NCI-H510A treated with DMSO at 0.1 percent for 48 hours (cell line): ENCODE measurements at regions not wholly inside any gene's neighbourhood (a gene's known extent, or its start where the extent isn't known, plus 50 kb on each side); places are given as distances from the start of the nearest gene placed in this dataset.

ENCODE experiments used
- DNase-seq: peaks from one replicate; lab custom pipeline; 2025; lab: John Stamatoyannopoulos, UW

GRCh38 chr2:53108246-53108645 lies 659.4 kb upstream of the CHAC2 start:
- no peak for DNase-seq

GRCh38 chr2:53104263-53104662 lies 663.3 kb upstream of the CHAC2 start:
- DNase-seq: peak; percentile 47

GRCh38 chr2:53103679-53104078 lies 663.9 kb upstream of the CHAC2 start:
- no peak for DNase-seq

GRCh38 chr2:53098696-53099078 lies 668.9 kb upstream of the CHAC2 start:
- DNase-seq: no peak

GRCh38 chr2:53096351-53096750 lies 671.3 kb upstream of the CHAC2 start:
- no peak for DNase-seq

GRCh38 chr2:53095664-53096063 lies 671.9 kb upstream of the CHAC2 start:
- DNase-seq: no peak

- no peak for DNase-seq
Measured at GRCh38 chr2:53095227-53095626, 672.4 kb upstream of the CHAC2 start.

- no peak for DNase-seq
Measured at GRCh38 chr2:53093355-53093754, 674.2 kb upstream of the CHAC2 start.

GRCh38 chr2:53091183-53091582 lies 676.4 kb upstream of the CHAC2 start:
- no peak for DNase-seq

GRCh38 chr2:53087874-53088461 lies 679.6 kb upstream of the CHAC2 start:
- DNase-seq: no peak

- no peak for DNase-seq
Measured at GRCh38 chr2:53087262-53087873, 680.2 kb upstream of the CHAC2 start.

GRCh38 chr2:53077413-53077812 lies 690.2 kb upstream of the CHAC2 start:
- DNase-seq: no peak

- DNase-seq: no peak
Measured at GRCh38 chr2:53075760-53076159, 691.8 kb upstream of the CHAC2 start.

GRCh38 chr2:53067533-53067932 lies 700.1 kb upstream of the CHAC2 start:
- no peak for DNase-seq

GRCh38 chr2:53067056-53067455 lies 700.5 kb upstream of the CHAC2 start:
- no peak for DNase-seq

GRCh38 chr2:53064154-53064553 lies 703.5 kb upstream of the CHAC2 start:
- DNase-seq: no peak

GRCh38 chr2:53058526-53058925 lies 709.1 kb upstream of the CHAC2 start:
- no peak for DNase-seq

- no peak for DNase-seq
Measured at GRCh38 chr2:53053937-53054336, 713.7 kb upstream of the CHAC2 start.

GRCh38 chr2:53051157-53051556 lies 716.4 kb upstream of the CHAC2 start:
- DNase-seq: no peak

GRCh38 chr2:53040536-53041229 lies 726.9 kb upstream of the CHAC2 start:
- DNase-seq: no peak

- DNase-seq: no peak
Measured at GRCh38 chr2:53036196-53036595, 731.4 kb upstream of the CHAC2 start.

- DNase-seq: no peak
Measured at GRCh38 chr2:53035153-53035552, 732.5 kb upstream of the CHAC2 start.

GRCh38 chr2:53033411-53033810 lies 734.2 kb upstream of the CHAC2 start:
- DNase-seq: no peak
